Panc1 (cell line): ENCODE measurements at regions not wholly inside any gene's neighbourhood (a gene's known extent, or its start where the extent isn't known, plus 50 kb on each side); places are given as distances from the start of the nearest gene placed in this dataset.

Experiments used
- ATAC-seq: fragments of 200-7000 bp; cut with Tn5 transposase; 2 replicates; pipeline ENCODE4 v1.9.1; 2020; ENCODE audit warnings: mild to moderate bottlenecking, moderate library complexity
- BruUV-seq: library from RNA; stranded (reverse); fragments of 400-500 nt; replicated peaks from 2 replicates; lab custom pipeline; 2021; lab: Mats Ljungman, UMichigan
- CTCF ChIA-PET: fragments of 300-600 bp; sonication (Branson Sonifier 250); formaldehyde crosslinking; loops from one replicate; lab custom pipeline; 2022; ENCODE audit warnings: antibody characterized with exemption; lab: Charles Lee
- POLR2A ChIA-PET: fragments of 300-600 bp; sonication (Branson Sonifier 250); formaldehyde crosslinking; loops from one replicate; lab custom pipeline; 2022; ENCODE audit warnings: antibody characterized with exemption; lab: Charles Lee
- DNase-seq: peaks from one replicate; pipeline ENCODE4 v3.0.0-alpha.2; 2010; ENCODE audit warnings: low read depth, low spot score
- H3K27ac ChIP-seq: 2 replicates; pipeline ENCODE4 v1.5.1; 2011; ENCODE audit warnings: mild to moderate bottlenecking, low read length, inconsistent platforms
- H3K27me3 ChIP-seq: fragments of 200-500 bp; sonication (Bioruptor generic); 2 replicates; pipeline ENCODE4 v1.6.0; 2014; ENCODE audit warnings: low read length, inconsistent platforms; ENCODE audit not compliant: control insufficient read depth, insufficient read depth
- H3K36me3 ChIP-seq: fragments of 200-500 bp; sonication (Bioruptor generic); 2 replicates; pipeline ENCODE4 v1.5.1; 2014; ENCODE audit warnings: inconsistent platforms, mild to moderate bottlenecking, low read length, moderate library complexity; ENCODE audit not compliant: control insufficient read depth, insufficient read depth
- H3K4me1 ChIP-seq: 2 replicates; pipeline ENCODE4 v1.5.1; 2011; ENCODE audit warnings: inconsistent platforms, mild to moderate bottlenecking, low read length, moderate library complexity; ENCODE audit not compliant: control insufficient read depth, insufficient read depth
- H3K4me3 ChIP-seq, 2 experiments: 2 replicates each; pipeline ENCODE4 v1.5.1; 2011 to 2012; ENCODE audit warnings: low read depth in 2 of 2, low read length in 2 of 2, mild to moderate bottlenecking in 2 of 2, inconsistent platforms in 1 of 2, moderate library complexity in 1 of 2
- H3K9me3 ChIP-seq: fragments of 200-500 bp; sonication (Bioruptor generic); 2 replicates; pipeline ENCODE4 v1.5.1; 2014; ENCODE audit warnings: low read depth, mild to moderate bottlenecking, inconsistent platforms, low read length, moderate library complexity; ENCODE audit not compliant: control insufficient read depth, insufficient read depth
- POLR2AphosphoS5 ChIP-seq: IDR thresholded peaks from 2 replicates; pipeline ENCODE4 v1.6.1; 2012; ENCODE audit warnings: mild to moderate bottlenecking, low read depth, low read length, moderate library complexity
- SIN3A ChIP-seq: IDR thresholded peaks from 2 replicates; pipeline ENCODE4 v1.6.1; 2012; ENCODE audit warnings: low read depth, mild to moderate bottlenecking, low read length, moderate library complexity, borderline replicate concordance; ENCODE audit not compliant: insufficient read depth
- TCF7L2 ChIP-seq: IDR thresholded peaks from 2 replicates; pipeline ENCODE4 v1.6.1; 2011; ENCODE audit warnings: mild to moderate bottlenecking, low read depth, low read length, inconsistent platforms
- in situ Hi-C: cut with HindIII; loops from 2 replicates; pipeline ENCODE4 v1.10.0; 2016; ENCODE audit warnings: low sequenced_read_pairs, low pct_unique_long_range_greater_than_20kb
- intact Hi-C: fragments of 100-400 bp; cut with micrococcal nuclease; formaldehyde crosslinking; loops from one replicate; pipeline ENCODE4 v1.10.0; 2022; ENCODE audit not compliant: unreplicated experiment
- TF ChIP-seq, protein P1 (sequence below): fragments of 450-650 bp; IDR thresholded peaks from 2 replicates; pipeline ENCODE4 v1.5.1; 2017; ENCODE audit warnings: mild to moderate bottlenecking
- TF ChIP-seq, protein P2 (sequence below), 2 experiments: IDR thresholded peaks; 2 replicates each; pipeline ENCODE4 v1.6.1; 2011 to 2012; ENCODE audit warnings: low read depth in 2 of 2, control low read depth in 1 of 2, low read length in 1 of 2, mild to moderate bottlenecking in 1 of 2, moderate library complexity in 1 of 2; ENCODE audit not compliant: insufficient read depth in 1 of 2

DNA sequence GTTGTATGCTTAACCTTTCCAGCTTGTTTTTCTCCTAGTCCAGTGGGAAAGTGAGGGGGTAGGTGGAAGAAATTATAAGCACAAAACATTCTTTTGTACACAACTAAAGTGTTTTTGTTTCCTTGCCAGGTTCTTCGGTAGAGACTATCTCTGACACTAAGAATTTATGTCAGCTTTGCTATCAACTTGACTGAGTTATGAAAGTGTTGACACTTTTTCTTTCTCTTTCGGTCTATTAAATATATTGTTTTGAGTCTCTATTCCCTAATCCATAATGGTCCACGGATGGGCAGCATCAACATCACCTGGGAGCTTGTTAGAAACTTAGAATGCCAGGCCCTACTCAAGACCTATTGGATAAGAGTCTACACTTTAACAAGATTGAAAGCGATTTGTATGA, 195.0 kb upstream of the ATP10B start:
- TF ChIP-seq SIN3A, result no peak
- TF ChIP-seq POLR2AphosphoS5, result no peak
- TF ChIP-seq, protein P1, sequence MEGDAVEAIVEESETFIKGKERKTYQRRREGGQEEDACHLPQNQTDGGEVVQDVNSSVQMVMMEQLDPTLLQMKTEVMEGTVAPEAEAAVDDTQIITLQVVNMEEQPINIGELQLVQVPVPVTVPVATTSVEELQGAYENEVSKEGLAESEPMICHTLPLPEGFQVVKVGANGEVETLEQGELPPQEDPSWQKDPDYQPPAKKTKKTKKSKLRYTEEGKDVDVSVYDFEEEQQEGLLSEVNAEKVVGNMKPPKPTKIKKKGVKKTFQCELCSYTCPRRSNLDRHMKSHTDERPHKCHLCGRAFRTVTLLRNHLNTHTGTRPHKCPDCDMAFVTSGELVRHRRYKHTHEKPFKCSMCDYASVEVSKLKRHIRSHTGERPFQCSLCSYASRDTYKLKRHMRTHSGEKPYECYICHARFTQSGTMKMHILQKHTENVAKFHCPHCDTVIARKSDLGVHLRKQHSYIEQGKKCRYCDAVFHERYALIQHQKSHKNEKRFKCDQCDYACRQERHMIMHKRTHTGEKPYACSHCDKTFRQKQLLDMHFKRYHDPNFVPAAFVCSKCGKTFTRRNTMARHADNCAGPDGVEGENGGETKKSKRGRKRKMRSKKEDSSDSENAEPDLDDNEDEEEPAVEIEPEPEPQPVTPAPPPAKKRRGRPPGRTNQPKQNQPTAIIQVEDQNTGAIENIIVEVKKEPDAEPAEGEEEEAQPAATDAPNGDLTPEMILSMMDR, result no peak
- TF ChIP-seq TCF7L2, result no peak
- TF ChIP-seq, protein P2, sequence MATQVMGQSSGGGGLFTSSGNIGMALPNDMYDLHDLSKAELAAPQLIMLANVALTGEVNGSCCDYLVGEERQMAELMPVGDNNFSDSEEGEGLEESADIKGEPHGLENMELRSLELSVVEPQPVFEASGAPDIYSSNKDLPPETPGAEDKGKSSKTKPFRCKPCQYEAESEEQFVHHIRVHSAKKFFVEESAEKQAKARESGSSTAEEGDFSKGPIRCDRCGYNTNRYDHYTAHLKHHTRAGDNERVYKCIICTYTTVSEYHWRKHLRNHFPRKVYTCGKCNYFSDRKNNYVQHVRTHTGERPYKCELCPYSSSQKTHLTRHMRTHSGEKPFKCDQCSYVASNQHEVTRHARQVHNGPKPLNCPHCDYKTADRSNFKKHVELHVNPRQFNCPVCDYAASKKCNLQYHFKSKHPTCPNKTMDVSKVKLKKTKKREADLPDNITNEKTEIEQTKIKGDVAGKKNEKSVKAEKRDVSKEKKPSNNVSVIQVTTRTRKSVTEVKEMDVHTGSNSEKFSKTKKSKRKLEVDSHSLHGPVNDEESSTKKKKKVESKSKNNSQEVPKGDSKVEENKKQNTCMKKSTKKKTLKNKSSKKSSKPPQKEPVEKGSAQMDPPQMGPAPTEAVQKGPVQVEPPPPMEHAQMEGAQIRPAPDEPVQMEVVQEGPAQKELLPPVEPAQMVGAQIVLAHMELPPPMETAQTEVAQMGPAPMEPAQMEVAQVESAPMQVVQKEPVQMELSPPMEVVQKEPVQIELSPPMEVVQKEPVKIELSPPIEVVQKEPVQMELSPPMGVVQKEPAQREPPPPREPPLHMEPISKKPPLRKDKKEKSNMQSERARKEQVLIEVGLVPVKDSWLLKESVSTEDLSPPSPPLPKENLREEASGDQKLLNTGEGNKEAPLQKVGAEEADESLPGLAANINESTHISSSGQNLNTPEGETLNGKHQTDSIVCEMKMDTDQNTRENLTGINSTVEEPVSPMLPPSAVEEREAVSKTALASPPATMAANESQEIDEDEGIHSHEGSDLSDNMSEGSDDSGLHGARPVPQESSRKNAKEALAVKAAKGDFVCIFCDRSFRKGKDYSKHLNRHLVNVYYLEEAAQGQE (IDR thresholded peaks at IDR 0.05; ENCODE audit: insufficient read depth in 1 of 2, low read depth in 2 of 2, low read length in 1 of 2), result no peak
- Histone ChIP-seq H3K27ac (no peak overlapping the region), H3K36me3 (no peaks in the 10 kb centered on the region), H3K27me3 (no peaks in the 10 kb centered on the region), H3K4me3 (no peak overlapping the region), H3K4me1 (no peaks in the 10 kb centered on the region), H3K9me3 (no peaks in the 10 kb centered on the region)
- ChIA-PET POLR2A (no interaction called here), CTCF (no interaction called here)
- no TSS peak for BruUV-seq
- no peak for ATAC-seq
- in situ Hi-C loops, result no loop called here
- DNase-seq, result no peak
- intact Hi-C loops, result no loop called here

DNA sequence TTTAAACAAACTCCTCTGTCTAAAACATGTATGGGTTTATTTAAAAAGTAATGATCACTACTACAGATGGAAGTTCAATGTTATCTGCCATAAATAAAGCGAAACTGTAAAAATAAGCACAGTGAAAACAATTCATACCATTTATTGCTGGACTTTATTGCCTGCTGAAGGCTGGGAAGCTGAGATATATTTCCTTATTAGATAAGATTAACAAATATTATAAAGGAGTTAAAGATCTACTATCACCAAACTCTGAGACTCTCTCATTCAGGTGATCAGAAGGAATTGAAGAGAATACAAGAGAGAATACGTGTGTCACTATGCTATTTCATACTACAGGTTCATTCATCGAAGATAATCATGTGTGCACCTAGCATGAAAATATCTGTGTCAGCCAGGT, 190.9 kb upstream of the ATP10B start:
- Histone ChIP-seq H3K27ac (no peak overlapping the region), H3K4me1 (no peaks in the 10 kb centered on the region), H3K36me3 (no peaks in the 10 kb centered on the region), H3K9me3 (no peaks in the 10 kb centered on the region), H3K4me3 (no peak overlapping the region), H3K27me3 (no peaks in the 10 kb centered on the region)
- CTCF ChIA-PET, result no interaction called here
- no TSS peak for BruUV-seq
- intact Hi-C loops (no loop called here), in situ Hi-C loops (no loop called here)
- no peak for ATAC-seq
- DNase-seq, result no peak
- POLR2A ChIA-PET, result no interaction called here
- TF ChIP-seq, protein P2 (IDR thresholded peaks at IDR 0.05; ENCODE audit: insufficient read depth in 1 of 2, low read depth in 2 of 2, low read length in 1 of 2), result no peak
- TF ChIP-seq, protein P1, result no peak
- TF ChIP-seq TCF7L2 (no peak), POLR2AphosphoS5 (no peak), SIN3A (no peak)
